ENCODE measurements at regions not wholly inside any gene's neighbourhood (a gene's known extent, or its start where the extent isn't known, plus 50 kb on each side); places are given as distances from the start of the nearest gene placed in this dataset.
"Not testable (repeated sequence)": the region's sequence is repeated elsewhere in the genome, so short reads cannot be mapped to it uniquely, and the experiment has no call there.

- WGBS, 2 donors = 96 to 98% methylated on average over 2 of the region's 2 CpGs
- ATAC-seq (ENCODE audit: insufficient read depth, low FRiP score) (no peak), DNase-seq (no peak)
- H3K27me3 ChIP-seq (ENCODE audit: control insufficient read depth in 3 of 3, insufficient read depth in 3 of 3, low read length in 2 of 3) = no peaks in the 10 kb centered on the region
- H3K4me3 ChIP-seq = no peak overlapping the region
- H3K4me1 ChIP-seq (ENCODE audit: control insufficient read depth in 5 of 5, insufficient read depth in 5 of 5, low read length in 5 of 5) = no peaks in the 10 kb centered on the region
- H3K36me3 ChIP-seq (ENCODE audit: control insufficient read depth in 4 of 4, insufficient read depth in 4 of 4, low read length in 4 of 4) = no peaks in the 10 kb centered on the region
- no peak for TF ChIP-seq CTCF (IDR thresholded peaks at IDR 0.05; ENCODE audit: control extremely low read depth, extremely low read depth)
- H3K27ac ChIP-seq (ENCODE audit: low read depth in 1 of 2, low read length in 1 of 2) = no peak overlapping the region
- H3K9me3 ChIP-seq (ENCODE audit: control insufficient read depth in 4 of 4, insufficient read depth in 3 of 4, low read length in 3 of 4) = no peaks in the 10 kb centered on the region
- no peak overlapping the region for H3K9ac ChIP-seq (ENCODE audit: insufficient read depth in 1 of 2, low read length in 2 of 2)
Observed at GRCh38 chr5:53790026-53790425, 229.6 kb downstream of the NDUFS4 start.

- DNase-seq = no peak
- no peak overlapping the region for H3K4me3 ChIP-seq
- H3K4me1 ChIP-seq (ENCODE audit: control insufficient read depth in 5 of 5, insufficient read depth in 5 of 5, low read length in 5 of 5) = no peaks in the 10 kb centered on the region
- H3K9me3 ChIP-seq (ENCODE audit: control insufficient read depth in 4 of 4, insufficient read depth in 3 of 4, low read length in 3 of 4) = no peaks in the 10 kb centered on the region
- WGBS, 2 donors = 94 to 99% methylated on average over 2 of the region's 2 CpGs
- no peak overlapping the region for H3K27ac ChIP-seq (ENCODE audit: low read depth in 1 of 2, low read length in 1 of 2)
- no peak for TF ChIP-seq CTCF (IDR thresholded peaks at IDR 0.05; ENCODE audit: control extremely low read depth, extremely low read depth)
- H3K9ac ChIP-seq (ENCODE audit: insufficient read depth in 1 of 2, low read length in 2 of 2) = no peak overlapping the region
- no peaks in the 10 kb centered on the region for H3K36me3 ChIP-seq (ENCODE audit: control insufficient read depth in 4 of 4, insufficient read depth in 4 of 4, low read length in 4 of 4)
- no peaks in the 10 kb centered on the region for H3K27me3 ChIP-seq (ENCODE audit: control insufficient read depth in 3 of 3, insufficient read depth in 3 of 3, low read length in 2 of 3)
- no peak for ATAC-seq (ENCODE audit: insufficient read depth, low FRiP score)
Observed at GRCh38 chr5:53792338-53792737, 231.9 kb downstream of the NDUFS4 start.

- not testable (repeated sequence) for DNase-seq; H3K4me1 ChIP-seq (ENCODE audit: control insufficient read depth in 5 of 5, insufficient read depth in 5 of 5, low read length in 5 of 5); H3K4me3 ChIP-seq; H3K9me3 ChIP-seq (ENCODE audit: control insufficient read depth in 4 of 4, insufficient read depth in 3 of 4, low read length in 3 of 4); H3K27me3 ChIP-seq (ENCODE audit: control insufficient read depth in 3 of 3, insufficient read depth in 3 of 3, low read length in 2 of 3); H3K27ac ChIP-seq (ENCODE audit: low read depth in 1 of 2, low read length in 1 of 2); H3K9ac ChIP-seq (ENCODE audit: insufficient read depth in 1 of 2, low read length in 2 of 2); ATAC-seq (ENCODE audit: insufficient read depth, low FRiP score); H3K36me3 ChIP-seq (ENCODE audit: control insufficient read depth in 4 of 4, insufficient read depth in 4 of 4, low read length in 4 of 4)
- WGBS, 2 donors = 82 to 88% methylated on average over 9 of the region's 9 CpGs
Observed at GRCh38 chr5:53799644-53800043, 239.2 kb downstream of the NDUFS4 start.

- not testable (repeated sequence) for H3K27ac ChIP-seq (ENCODE audit: low read depth in 1 of 2, low read length in 1 of 2); H3K9me3 ChIP-seq (ENCODE audit: control insufficient read depth in 4 of 4, insufficient read depth in 3 of 4, low read length in 3 of 4); H3K4me3 ChIP-seq; H3K27me3 ChIP-seq (ENCODE audit: control insufficient read depth in 3 of 3, insufficient read depth in 3 of 3, low read length in 2 of 3); ATAC-seq (ENCODE audit: insufficient read depth, low FRiP score); DNase-seq; H3K9ac ChIP-seq (ENCODE audit: insufficient read depth in 1 of 2, low read length in 2 of 2); H3K36me3 ChIP-seq (ENCODE audit: control insufficient read depth in 4 of 4, insufficient read depth in 4 of 4, low read length in 4 of 4); H3K4me1 ChIP-seq (ENCODE audit: control insufficient read depth in 5 of 5, insufficient read depth in 5 of 5, low read length in 5 of 5)
- 84 to 93% methylated on average over 4 of the region's 4 CpGs for WGBS, 2 donors
Observed at GRCh38 chr5:53808392-53808791, 248.0 kb downstream of the NDUFS4 start.

- DNase-seq = no peak
- no peak overlapping the region for H3K4me3 ChIP-seq
- no peak for TF ChIP-seq CTCF (IDR thresholded peaks at IDR 0.05; ENCODE audit: control extremely low read depth, extremely low read depth)
- H3K4me1 ChIP-seq (ENCODE audit: control insufficient read depth in 5 of 5, insufficient read depth in 5 of 5, low read length in 5 of 5) = no peaks in the 10 kb centered on the region
- ATAC-seq (ENCODE audit: insufficient read depth, low FRiP score) = no peak
- no peak overlapping the region for H3K27ac ChIP-seq (ENCODE audit: low read depth in 1 of 2, low read length in 1 of 2)
- no peak overlapping the region for H3K9ac ChIP-seq (ENCODE audit: insufficient read depth in 1 of 2, low read length in 2 of 2)
- H3K36me3 ChIP-seq (ENCODE audit: control insufficient read depth in 4 of 4, insufficient read depth in 4 of 4, low read length in 4 of 4) = no peaks in the 10 kb centered on the region
- H3K27me3 ChIP-seq (ENCODE audit: control insufficient read depth in 3 of 3, insufficient read depth in 3 of 3, low read length in 2 of 3) = no peaks in the 10 kb centered on the region
- WGBS, 2 donors = 61 to 73% methylated on average over 2 of the region's 2 CpGs
- peaks cover 0 to 2% (median 0%) of the 10 kb centered on the region in 4 donors for H3K9me3 ChIP-seq (ENCODE audit: control insufficient read depth in 4 of 4, insufficient read depth in 3 of 4, low read length in 3 of 4)
Observed at GRCh38 chr5:53814819-53815218, 254.4 kb downstream of the NDUFS4 start.

All from lung (tissue), 11 donors.